H9 (cell line): ENCODE measurements at regions not wholly inside any gene's neighbourhood (a gene's known extent, or its start where the extent isn't known, plus 50 kb on each side); places are given as distances from the start of the nearest gene placed in this dataset.
"Not testable (repeated sequence)": the region's sequence is repeated elsewhere in the genome, so short reads cannot be mapped to it uniquely, and the experiment has no call there.

Experiments used
- DNase-seq: peaks from one replicate; pipeline ENCODE4 v3.0.0-alpha.2; 2017
- H2AFZ ChIP-seq: one replicate; pipeline ENCODE4 v1.6.1; 2013; ENCODE audit warnings: mild to moderate bottlenecking, low read length, control low read depth, moderate library complexity
- H2AK5ac ChIP-seq: 2 replicates; pipeline ENCODE4 v1.6.1; 2013; ENCODE audit warnings: low read length, control low read depth, mixed read lengths; ENCODE audit not compliant: insufficient read length
- H2BK120ac ChIP-seq: one replicate; pipeline ENCODE4 v1.6.1; 2013; ENCODE audit warnings: low read depth, mild to moderate bottlenecking, low read length, control low read depth, inconsistent platforms; ENCODE audit not compliant: poor library complexity, severe bottlenecking
- H2BK12ac ChIP-seq: 2 replicates; pipeline ENCODE4 v1.6.1; 2013; ENCODE audit warnings: low read length, control low read depth, mixed read lengths, low read depth; ENCODE audit not compliant: insufficient read length
- H2BK15ac ChIP-seq: 2 replicates; pipeline ENCODE4 v1.6.1; 2013; ENCODE audit warnings: low read depth, low read length, control low read depth
- H2BK20ac ChIP-seq: one replicate; pipeline ENCODE4 v1.6.1; 2013; ENCODE audit warnings: low read depth, mild to moderate bottlenecking, low read length, control low read depth, inconsistent platforms; ENCODE audit not compliant: poor library complexity, severe bottlenecking
- H2BK5ac ChIP-seq: 2 replicates; pipeline ENCODE4 v1.6.1; 2013; ENCODE audit warnings: low read length, control low read depth, mixed read lengths; ENCODE audit not compliant: insufficient read length
- H3K14ac ChIP-seq: 2 replicates; pipeline ENCODE4 v1.6.1; 2013; ENCODE audit warnings: low read length, control low read depth; ENCODE audit not compliant: insufficient read depth
- H3K18ac ChIP-seq: 2 replicates; pipeline ENCODE4 v1.6.1; 2013; ENCODE audit warnings: low read depth, mild to moderate bottlenecking, mixed read lengths, low read length, control low read depth; ENCODE audit not compliant: insufficient read length
- H3K23ac ChIP-seq: 2 replicates; pipeline ENCODE4 v1.6.1; 2013; ENCODE audit warnings: low read length, control low read depth, mixed read lengths, low read depth; ENCODE audit not compliant: insufficient read length
- H3K23me2 ChIP-seq: 2 replicates; pipeline ENCODE4 v1.6.1; 2013; ENCODE audit warnings: low read depth, mild to moderate bottlenecking, mixed read lengths, low read length, control low read depth; ENCODE audit not compliant: insufficient read length, poor library complexity, severe bottlenecking
- H3K27ac ChIP-seq: 2 replicates; pipeline ENCODE4 v1.5.1; 2013; ENCODE audit warnings: low read length, control low read depth, mixed read lengths, low read depth; ENCODE audit not compliant: insufficient read length
- H3K27me3 ChIP-seq: 2 replicates; pipeline ENCODE4 v1.6.1; 2013; ENCODE audit warnings: low read length, control low read depth, inconsistent platforms; ENCODE audit not compliant: insufficient read depth
- H3K4ac ChIP-seq: 2 replicates; pipeline ENCODE4 v1.6.1; 2013; ENCODE audit warnings: low read depth, mild to moderate bottlenecking, control low read depth, inconsistent platforms, low read length, moderate library complexity
- H3K4me1 ChIP-seq: 2 replicates; pipeline ENCODE4 v1.6.1; 2013; ENCODE audit warnings: low read length, control low read depth, inconsistent platforms; ENCODE audit not compliant: insufficient read depth
- H3K4me2 ChIP-seq: 2 replicates; pipeline ENCODE4 v1.6.1; 2013; ENCODE audit warnings: low read length, control low read depth, mixed read lengths; ENCODE audit not compliant: insufficient read length, insufficient read depth
- H3K56ac ChIP-seq: 2 replicates; pipeline ENCODE4 v1.6.1; 2013; ENCODE audit warnings: low read depth, mild to moderate bottlenecking, mixed read lengths, low read length, control low read depth; ENCODE audit not compliant: insufficient read length
- H3K79me1 ChIP-seq: 2 replicates; pipeline ENCODE4 v1.6.1; 2013; ENCODE audit warnings: low read depth, mild to moderate bottlenecking, moderate library complexity, low read length, control low read depth, inconsistent platforms; ENCODE audit not compliant: insufficient read depth, poor library complexity, severe bottlenecking
- H3K79me2 ChIP-seq: 2 replicates; pipeline ENCODE4 v1.6.1; 2013; ENCODE audit warnings: low read length, control low read depth, inconsistent platforms; ENCODE audit not compliant: insufficient read depth
- H3K9ac ChIP-seq: 2 replicates; pipeline ENCODE4 v1.6.1; 2013; ENCODE audit warnings: low read length, control low read depth, mixed read lengths; ENCODE audit not compliant: insufficient read length; ENCODE audit errors: extremely low read depth
- H3K9me3 ChIP-seq: one replicate; pipeline ENCODE4 v1.6.1; 2013; ENCODE audit warnings: low read depth, low read length, inconsistent platforms; ENCODE audit not compliant: control insufficient read depth
- H3T11ph ChIP-seq: one replicate; pipeline ENCODE4 v1.6.1; 2013; ENCODE audit warnings: mild to moderate bottlenecking, low read length, control low read depth, inconsistent platforms
- H4K20me1 ChIP-seq: one replicate; pipeline ENCODE4 v1.6.1; 2013; ENCODE audit not compliant: control insufficient read depth, insufficient read length, insufficient read depth
- H4K5ac ChIP-seq: 2 replicates; pipeline ENCODE4 v1.6.1; 2013; ENCODE audit warnings: low read depth, mild to moderate bottlenecking, mixed read lengths, low read length, control low read depth; ENCODE audit not compliant: insufficient read length
- H4K8ac ChIP-seq: replicated peaks from 2 replicates; pipeline ENCODE4 v1.6.1; 2013; ENCODE audit warnings: low read length, control low read depth, mixed read lengths, low read depth; ENCODE audit not compliant: insufficient read length
- H4K91ac ChIP-seq: 2 replicates; pipeline ENCODE4 v1.6.1; 2013; ENCODE audit warnings: low read depth, mild to moderate bottlenecking, moderate library complexity, mixed read lengths, low read length, control low read depth; ENCODE audit not compliant: insufficient read length
- H3K27ac Mint-ChIP-seq, 3 experiments: 2 replicates in 2 of 3; 3 replicates in 1 of 3; pipeline ENCODE4 v1.8.0; 2020 to 2021; ENCODE audit warnings: mixed read lengths in 3 of 3, mild to moderate bottlenecking in 1 of 3, moderate library complexity in 1 of 3
- H3K27me3 Mint-ChIP-seq: 2 replicates; pipeline ENCODE4 v1.8.0; 2021; ENCODE audit warnings: low read depth, mild to moderate bottlenecking, moderate library complexity, mixed read lengths
- H3K36me3 Mint-ChIP-seq, 3 experiments: 2 replicates in 2 of 3; 3 replicates in 1 of 3; pipeline ENCODE4 v1.8.0; 2020 to 2021; ENCODE audit warnings: low read depth in 3 of 3, mixed read lengths in 3 of 3; ENCODE audit not compliant: insufficient read depth in 1 of 3
- H3K4me1 Mint-ChIP-seq, 2 experiments: 2 replicates each; pipeline ENCODE4 v1.8.0; 2020; ENCODE audit warnings: mixed read lengths in 2 of 2
- H3K4me3 Mint-ChIP-seq, 2 experiments: 2 replicates in 1 of 2; 3 replicates in 1 of 2; pipeline ENCODE4 v1.8.0; 2020 to 2021; ENCODE audit warnings: mild to moderate bottlenecking in 2 of 2, mixed read lengths in 2 of 2, moderate library complexity in 1 of 2
- H3K9me3 Mint-ChIP-seq, 2 experiments: 2 replicates in 1 of 2; 3 replicates in 1 of 2; pipeline ENCODE4 v1.8.0; 2020; ENCODE audit warnings: mild to moderate bottlenecking in 2 of 2, mixed read lengths in 2 of 2, moderate library complexity in 1 of 2
- CTCF ChIP-seq: fragments of 200-600 bp; sonication (generic); conservative IDR thresholded peaks from 3 replicates; pipeline ENCODE4 v1.8.0; 2021; ENCODE audit warnings: antibody characterized with exemption, mild to moderate bottlenecking
- WGBS: extraction: QIAGEN DNeasy Blood & Tissue Kit; methylation state at CpG from one replicate; pipeline ENCODE4 v1.1.7; 2013; ENCODE audit warnings: missing lambda C conversion rate, low lambda C conversion rate, mixed read lengths; ENCODE audit not compliant: insufficient read length; ENCODE audit errors: extremely low coverage; 5-methylcytosine and 5-hydroxymethylcytosine counted together

GRCh38 chr3:30321065-30321464, 285.3 kb upstream of the TGFBR2 start:
- Mint-ChIP-seq H3K4me3 (no peak overlapping the region), H3K27me3 (no peaks in the 10 kb centered on the region), H3K27ac (no peak overlapping the region), H3K9me3 (peaks cover 4 to 10% of the 10 kb centered on the region in 2 experiments; a peak in 4 of 5 replicates), H3K36me3 (peaks cover 0 to 4% (median 0%) of the 10 kb centered on the region in 3 experiments; a peak in 2 of 7 replicates), H3K4me1 (no peaks in the 10 kb centered on the region)
- Histone ChIP-seq H3K14ac (no peak overlapping the region), H2BK15ac (no peak overlapping the region), H3K23ac (no peak overlapping the region), H3K9ac (no peak overlapping the region), H4K20me1 (no peaks in the 10 kb centered on the region), H2AFZ (no peak overlapping the region), H3K4me2 (no peak overlapping the region), H3K27me3 (no peaks in the 10 kb centered on the region), H3K4me1 (no peaks in the 10 kb centered on the region), H2BK120ac (no peak overlapping the region), H4K91ac (no peak overlapping the region), H3K27ac (no peak overlapping the region), H3T11ph (no peak overlapping the region), H2BK5ac (no peak overlapping the region), H2BK12ac (no peak overlapping the region), H3K18ac (no peak overlapping the region), H4K8ac (no peak overlapping the region), H2AK5ac (no peak overlapping the region), H3K23me2 (no peaks in the 10 kb centered on the region), H2BK20ac (no peak overlapping the region), H3K4ac (no peak overlapping the region), H4K5ac (no peak overlapping the region), H3K56ac (no peak overlapping the region), H3K9me3 (no peaks in the 10 kb centered on the region), H3K79me1 (no peaks in the 10 kb centered on the region), H3K79me2 (no peaks in the 10 kb centered on the region)
- WGBS, result no CpG with 5 or more reads among the region's 2 CpGs
- DNase-seq, result no peak
- TF ChIP-seq CTCF, result no peak

GRCh38 chr3:30323649-30324048, 282.8 kb upstream of the TGFBR2 start:
- not testable (repeated sequence) for H3K4ac ChIP-seq, H3K23ac ChIP-seq, H3K9me3 Mint-ChIP-seq, H3K4me3 Mint-ChIP-seq, H2BK15ac ChIP-seq, H3K14ac ChIP-seq, H2BK12ac ChIP-seq, H3K23me2 ChIP-seq, H2AK5ac ChIP-seq, H2AFZ ChIP-seq, DNase-seq, H4K5ac ChIP-seq, H3K27ac Mint-ChIP-seq, H4K91ac ChIP-seq, H3K79me1 ChIP-seq, H3T11ph ChIP-seq, H2BK20ac ChIP-seq, H3K27me3 ChIP-seq, H2BK5ac ChIP-seq, H3K36me3 Mint-ChIP-seq, H3K27ac ChIP-seq, H3K27me3 Mint-ChIP-seq, H3K18ac ChIP-seq, H4K8ac ChIP-seq, H4K20me1 ChIP-seq, H3K9me3 ChIP-seq, H3K9ac ChIP-seq, H3K79me2 ChIP-seq, H3K4me2 ChIP-seq, H3K4me1 ChIP-seq, H3K4me1 Mint-ChIP-seq, H3K56ac ChIP-seq, H2BK120ac ChIP-seq
- no CpG with 5 or more reads among the region's 1 CpG for WGBS
